ENCODE measurements at regions not wholly inside any gene's neighbourhood (a gene's known extent, or its start where the extent isn't known, plus 50 kb on each side); places are given as distances from the start of the nearest gene placed in this dataset.

- TF ChIP-seq POLR2AphosphoS5 (IDR thresholded peaks at IDR 0.05; ENCODE audit: low read depth, low read length) (no peak), CTCF (IDR thresholded peaks at IDR 0.05) (no peak), REST (IDR thresholded peaks at IDR 0.05; ENCODE audit: low read depth, low read length) (no peak), RAD21 (IDR thresholded peaks at IDR 0.05; ENCODE audit: low read length) (no peak), RXRA (IDR thresholded peaks at IDR 0.05; ENCODE audit: borderline replicate concordance, low read depth) (no peak), MAX (IDR thresholded peaks at IDR 0.05; ENCODE audit: low read depth) (no peak), IRF3 (IDR thresholded peaks at IDR 0.05; ENCODE audit: low read depth, low read length) (no peak), RCOR1 (IDR thresholded peaks at IDR 0.05; ENCODE audit: low read length) (no peak), SMC3 (IDR thresholded peaks at IDR 0.05; ENCODE audit: low read depth, low read length) (no peak), YY1 (IDR thresholded peaks at IDR 0.05; ENCODE audit: low read depth) (no peak)
Observed at GRCh38 chr5:68557162-68557936, 341.8 kb downstream of the PIK3R1 start.
